ENCODE measurements at regions not wholly inside any gene's neighbourhood (a gene's known extent, or its start where the extent isn't known, plus 50 kb on each side); places are given as distances from the start of the nearest gene placed in this dataset.

- DNase-seq = no peak
Measured at GRCh38 chr2:188853307-188853706, 120.9 kb upstream of the COL3A1 start.

GRCh38 chr2:188865681-188866080 is 108.5 kb upstream of the COL3A1 start:
- DNase-seq = no peak

DNA sequence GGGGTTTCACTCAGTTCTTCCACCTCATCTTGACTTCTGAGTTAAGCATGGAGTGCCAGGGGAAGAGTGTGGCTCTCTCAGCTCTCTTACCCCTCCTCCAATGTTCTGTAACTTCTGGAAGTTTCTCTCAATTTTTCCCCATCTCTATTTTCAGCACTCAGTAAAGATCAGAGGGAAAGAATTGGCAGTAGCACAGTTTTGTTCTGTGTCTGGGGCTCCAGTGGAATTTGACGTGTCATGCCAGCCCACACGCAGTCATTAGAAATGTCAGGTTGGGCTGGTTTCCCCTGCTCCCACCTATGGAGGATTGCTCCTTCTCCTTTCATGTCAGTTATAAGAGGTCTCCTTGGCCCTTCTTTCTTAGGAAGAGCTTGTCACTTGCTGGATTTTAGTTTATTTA is 104.6 kb upstream of the COL3A1 start:
- DNase-seq = no peak

GRCh38 chr2:188870289-188870688 is 103.9 kb upstream of the COL3A1 start:
- no peak for DNase-seq

- no peak for DNase-seq
Measured at GRCh38 chr2:188875104-188875503, 99.1 kb upstream of the COL3A1 start.

DNA sequence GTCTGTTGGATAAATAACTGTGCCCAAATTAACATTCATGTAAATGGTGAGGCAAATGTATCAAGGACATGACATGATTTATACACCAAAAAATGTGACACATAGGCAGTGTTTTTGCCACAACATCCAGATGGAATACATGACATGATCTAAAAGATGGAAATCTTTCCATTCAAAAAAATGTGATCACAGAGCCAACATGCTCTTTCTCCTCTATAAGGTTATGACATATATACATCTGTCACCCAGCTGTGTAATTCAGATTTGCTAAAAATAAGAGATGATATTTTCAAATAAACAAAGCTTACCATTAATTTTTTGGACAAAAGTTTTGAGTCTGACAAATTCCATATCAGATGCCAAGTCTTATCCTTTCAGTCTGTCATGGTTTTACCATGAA is 95.5 kb upstream of the COL3A1 start:
- no peak for DNase-seq

- DNase-seq = no peak
Measured at GRCh38 chr2:188880740-188881139, 93.4 kb upstream of the COL3A1 start.

- DNase-seq = no peak
Measured at GRCh38 chr2:188881434-188881833, 92.7 kb upstream of the COL3A1 start.

- no peak for DNase-seq
Measured at GRCh38 chr2:188884046-188884445, 90.1 kb upstream of the COL3A1 start.

DNA sequence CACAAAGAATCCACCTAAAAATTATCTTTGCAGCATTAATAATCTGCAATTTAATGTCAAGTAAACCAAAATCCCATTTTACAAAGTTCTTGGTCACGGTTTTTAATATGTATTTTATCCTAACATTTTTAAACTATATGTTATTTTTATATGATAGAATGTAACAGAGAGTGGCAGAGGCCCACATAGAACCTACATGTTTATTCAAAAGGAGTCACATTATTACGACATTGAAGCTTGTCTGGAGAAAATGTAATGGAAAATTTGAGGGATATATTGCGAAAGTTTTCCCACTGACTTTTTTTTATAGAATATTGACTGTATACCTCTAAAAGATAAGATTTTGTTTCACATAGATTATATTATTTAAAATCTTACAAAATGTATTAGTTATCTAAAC is 89.7 kb upstream of the COL3A1 start:
- no peak for DNase-seq

GRCh38 chr2:188889187-188889586 is 85.0 kb upstream of the COL3A1 start:
- DNase-seq = no peak

DNA sequence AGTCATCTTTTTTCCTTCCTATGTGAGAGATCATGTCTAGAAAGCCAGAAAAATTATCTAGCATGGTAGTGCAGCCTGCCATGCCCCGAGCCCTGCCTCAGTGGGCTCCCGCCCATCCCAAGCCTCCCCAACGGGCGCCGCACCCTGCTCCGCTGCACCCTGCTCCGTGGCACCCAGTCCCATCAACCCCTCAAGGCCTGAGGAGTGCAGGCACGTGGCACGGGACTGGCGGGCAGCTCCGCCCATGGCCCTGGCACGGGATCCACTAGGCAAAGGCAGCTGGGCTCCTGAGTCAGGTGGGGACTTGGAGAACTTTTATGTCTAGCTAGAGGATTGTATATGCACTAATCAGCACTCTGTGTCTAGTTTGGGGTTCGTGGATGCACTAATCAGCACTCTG is 83.4 kb upstream of the COL3A1 start:
- DNase-seq = no peak

DNA sequence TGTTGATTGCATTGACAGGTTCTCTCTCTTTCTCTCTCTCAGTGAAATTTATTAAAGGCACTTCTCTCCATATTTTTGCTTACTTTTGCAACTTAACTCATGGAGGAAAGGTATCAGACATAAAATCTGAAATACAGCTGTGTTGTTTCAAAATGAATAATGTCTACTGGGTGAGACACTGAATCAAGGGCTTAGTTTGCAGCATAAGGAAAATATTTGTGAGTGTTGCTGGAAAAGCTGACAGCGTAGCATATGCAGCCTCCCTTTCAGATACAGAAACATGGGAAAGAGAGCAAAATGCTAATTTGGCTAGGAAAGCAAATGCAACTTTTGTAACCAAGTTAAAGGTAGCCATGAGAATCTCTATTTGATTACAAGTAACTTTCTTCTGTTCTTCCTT is 81.5 kb upstream of the COL3A1 start:
- DNase-seq = no peak

DNA sequence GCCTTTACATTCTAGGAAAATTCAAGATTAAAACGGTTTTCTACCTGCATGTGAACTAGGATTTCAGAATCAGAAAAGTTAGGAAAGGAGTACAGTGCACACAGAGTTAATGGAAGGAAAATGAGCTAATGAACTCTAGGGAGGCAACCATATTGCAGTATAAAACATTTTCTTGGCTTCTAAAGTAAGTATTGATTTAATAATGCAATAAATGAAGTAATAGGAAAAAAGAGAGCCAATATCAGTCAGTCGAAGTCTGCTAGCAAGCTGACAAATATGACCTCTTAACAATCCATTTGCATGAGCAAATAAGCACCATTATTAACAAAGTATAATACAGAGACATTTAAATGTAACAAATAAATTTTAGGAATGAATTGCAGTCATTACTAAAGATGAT is 80.2 kb upstream of the COL3A1 start:
- DNase-seq = no peak

DNA sequence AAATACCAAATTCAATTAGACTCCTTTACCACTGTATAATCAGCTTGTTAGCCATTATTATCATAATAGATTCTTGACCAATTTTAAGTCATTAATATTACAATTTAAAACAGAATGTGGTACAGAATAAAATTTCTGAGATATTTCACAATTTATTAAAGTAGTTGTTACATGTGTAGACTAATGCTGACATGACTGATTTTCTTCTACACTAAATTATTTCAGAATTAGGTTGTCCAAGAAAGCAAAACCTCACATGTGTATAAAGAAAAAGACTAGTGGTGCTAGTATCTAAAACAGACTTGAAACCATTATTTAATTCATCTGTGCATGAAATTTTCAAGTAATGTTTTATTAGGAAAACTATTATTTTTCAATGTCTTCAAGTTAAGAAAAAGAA is 79.2 kb upstream of the COL3A1 start:
- DNase-seq = no peak

DNA sequence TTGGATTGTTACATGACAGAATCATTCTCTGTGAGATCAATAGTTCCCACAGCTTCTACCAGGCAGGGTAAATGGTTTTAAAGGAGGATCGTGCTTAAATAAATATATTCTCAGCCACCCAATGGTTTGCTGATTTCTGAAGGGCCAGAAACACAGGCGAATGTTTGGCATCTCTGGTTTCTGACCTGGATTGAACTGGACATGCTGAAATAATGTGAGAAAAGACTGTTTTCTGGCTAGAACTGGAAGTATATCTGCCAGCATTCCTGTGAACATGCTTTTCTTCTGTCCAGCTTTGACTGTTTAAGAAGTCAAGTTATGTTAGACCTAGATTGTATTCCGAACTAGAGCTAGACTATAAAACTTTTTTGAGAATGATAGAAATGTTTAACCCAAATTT is 77.1 kb upstream of the COL3A1 start:
- no peak for DNase-seq

DNA sequence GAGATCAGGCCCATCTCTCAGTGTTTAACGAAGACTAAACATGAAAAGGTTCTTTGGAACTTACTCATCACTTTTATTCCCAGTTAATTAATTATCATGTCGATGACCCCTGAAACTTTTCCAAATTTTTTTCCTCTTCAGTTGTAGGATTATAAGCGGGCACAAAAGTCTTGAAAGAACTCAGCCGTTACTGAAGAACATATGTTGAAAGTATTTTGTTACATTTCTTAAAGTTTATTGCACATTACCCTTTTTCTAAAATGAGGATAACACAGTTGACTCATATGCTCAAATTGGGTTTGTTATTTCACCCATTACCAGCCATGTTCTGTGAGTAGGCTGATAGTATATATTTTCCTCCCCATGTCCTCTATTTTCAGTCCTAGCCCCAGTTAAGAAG is 75.9 kb upstream of the COL3A1 start:
- DNase-seq = no peak

DNA sequence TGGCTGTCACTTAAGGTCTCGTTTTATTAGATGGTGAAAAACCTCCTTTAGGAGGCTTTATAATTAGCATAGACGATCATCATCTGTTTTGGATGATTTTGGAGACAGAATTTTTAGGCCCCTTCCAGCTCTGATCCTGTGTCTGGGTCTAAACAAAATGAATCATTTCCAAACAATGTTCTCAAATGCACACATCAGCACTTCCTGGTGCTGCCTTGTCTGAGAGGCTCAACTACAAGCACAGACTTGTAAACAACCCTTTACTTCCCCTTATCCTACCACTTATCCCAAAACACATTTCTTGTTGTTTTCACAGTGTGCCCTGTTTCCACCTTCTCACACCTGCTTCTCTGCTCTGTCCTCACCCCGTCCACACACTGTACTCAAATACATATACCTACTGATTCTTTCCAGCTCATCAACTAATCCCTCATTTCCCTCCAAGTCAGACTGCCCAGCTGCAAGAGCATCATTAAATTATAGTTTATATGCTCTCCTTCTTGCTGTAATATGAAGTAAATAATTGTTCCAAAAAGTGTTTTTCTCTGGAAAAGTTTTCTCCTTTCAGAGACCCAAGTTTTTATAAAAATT is 71.2 kb upstream of the COL3A1 start:
- peak; percentile 52 for DNase-seq

DNA sequence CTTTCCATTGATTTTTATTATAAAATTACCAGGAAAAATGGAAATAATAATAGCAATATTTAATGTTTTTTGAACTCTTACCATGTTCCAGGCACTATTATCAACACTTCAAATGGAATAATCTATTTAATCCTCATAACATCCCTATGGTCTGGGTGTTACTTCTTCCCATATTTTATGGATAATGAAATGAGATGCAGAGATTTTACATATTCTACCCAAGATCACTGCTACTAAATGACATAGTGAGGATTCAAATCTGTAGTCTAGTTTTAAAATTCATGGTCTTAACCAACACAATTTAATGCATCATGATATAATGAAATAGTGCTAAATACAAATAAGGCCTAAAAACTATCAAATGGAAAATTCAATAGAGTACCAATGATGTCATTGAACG is 70.4 kb upstream of the COL3A1 start:
- DNase-seq = no peak

- no peak for DNase-seq
Measured at GRCh38 chr2:188909036-188909435, 65.1 kb upstream of the COL3A1 start.

DNA sequence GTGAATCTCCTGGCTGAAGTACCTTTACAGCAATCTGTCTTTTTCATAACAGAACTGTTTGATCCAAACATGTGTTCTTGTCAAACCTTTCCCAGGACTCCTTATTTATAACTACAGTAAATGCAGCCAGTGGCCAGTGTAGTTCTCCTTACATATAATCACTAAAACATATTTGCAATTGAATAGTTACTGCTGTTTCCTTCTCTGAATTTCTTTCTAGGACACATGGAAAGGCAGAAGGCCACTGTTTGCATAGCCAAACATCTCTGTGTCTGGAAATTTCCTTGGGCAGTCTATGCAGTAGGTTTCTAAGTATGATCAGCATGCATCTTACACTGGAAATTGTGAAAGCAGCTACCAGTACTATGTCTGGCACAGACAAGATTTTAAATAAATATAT is 57.4 kb upstream of the COL3A1 start:
- DNase-seq = no peak

- no peak for DNase-seq
Measured at GRCh38 chr2:188917632-188918031, 56.5 kb upstream of the COL3A1 start.

DNA sequence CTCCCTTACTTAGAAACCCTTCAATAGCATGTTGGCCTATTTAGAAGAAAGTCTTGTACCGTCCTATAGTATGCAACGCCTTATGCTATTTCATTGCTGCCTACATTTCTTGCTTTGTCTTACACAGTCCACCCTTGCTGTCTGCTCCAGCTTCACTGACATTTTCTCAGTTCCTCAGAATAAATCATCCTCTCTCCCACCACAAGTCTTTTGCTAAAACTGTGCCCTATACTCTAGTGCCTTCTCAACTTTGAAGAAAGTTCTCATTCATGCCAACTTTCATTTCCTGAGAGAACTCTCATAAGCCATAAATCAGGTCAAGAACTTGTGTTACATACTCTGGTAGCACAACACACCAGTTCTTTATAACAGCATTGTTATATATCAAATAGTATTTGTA is 54.3 kb upstream of the COL3A1 start:
- no peak for DNase-seq

DNA sequence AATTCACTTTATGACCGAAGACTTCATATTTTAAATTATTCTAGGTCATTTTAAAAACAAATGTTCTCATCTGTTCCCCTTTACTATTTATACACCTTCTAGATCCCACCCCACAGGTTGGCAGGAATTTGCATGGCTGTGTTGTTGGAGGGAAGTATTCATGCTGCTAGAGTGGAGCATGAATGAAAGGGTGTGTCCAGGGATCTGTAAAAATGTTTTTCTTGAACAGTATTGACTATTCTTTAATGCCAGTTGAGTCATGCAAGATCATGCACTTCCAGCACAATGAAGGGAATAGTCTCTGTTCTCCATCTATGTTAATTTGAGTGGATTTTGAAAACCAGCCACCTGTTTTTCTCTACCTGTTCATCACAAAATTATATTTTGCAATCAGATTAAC is 52.0 kb upstream of the COL3A1 start:
- no peak for DNase-seq
